HPDE6-E6E7 (cell line): ENCODE measurements at regions not wholly inside any gene's neighbourhood (a gene's known extent, or its start where the extent isn't known, plus 50 kb on each side); places are given as distances from the start of the nearest gene placed in this dataset.

Experiments used
- DNase-seq: peaks from one replicate; pipeline ENCODE4 v3.0.0; 2011; ENCODE audit warnings: missing footprints; ENCODE audit errors: extremely low spot score

DNA sequence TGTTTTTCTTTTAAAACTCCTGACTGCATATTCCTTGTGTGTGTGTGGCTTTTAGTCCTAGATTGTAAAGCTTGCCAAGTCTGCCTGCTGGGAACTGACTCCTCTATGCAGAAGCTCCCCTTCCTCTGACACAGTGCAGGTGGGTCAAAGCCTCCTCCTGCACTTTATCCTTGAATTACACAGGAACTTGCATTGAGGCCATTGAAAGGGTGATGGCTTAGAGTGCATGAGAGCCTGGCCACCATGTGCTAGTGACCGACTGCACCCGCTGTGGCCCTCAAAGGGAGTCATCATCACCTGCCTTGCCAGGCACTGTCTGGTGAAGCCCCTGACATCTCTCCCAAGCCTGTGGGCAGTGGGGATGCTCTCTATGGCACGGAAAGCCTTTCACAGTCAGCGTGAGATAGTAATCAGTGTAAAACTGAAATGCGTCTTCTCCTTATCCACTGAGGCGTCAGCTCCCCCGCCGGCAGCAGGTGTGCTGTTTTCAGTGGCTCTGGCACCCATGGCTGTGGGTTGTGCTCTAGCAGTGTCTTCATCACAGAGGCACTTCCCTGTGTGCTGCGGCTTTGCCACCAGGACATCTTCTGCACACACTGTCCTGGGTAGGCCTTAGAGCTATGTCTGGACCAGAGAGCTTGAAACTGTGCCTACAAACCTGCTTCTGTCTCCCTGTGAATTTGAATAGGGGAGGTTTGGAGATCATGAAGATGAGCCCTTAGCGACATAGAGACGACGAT, 87.9 kb downstream of the THBS2 start:
- no peak for DNase-seq

DNA sequence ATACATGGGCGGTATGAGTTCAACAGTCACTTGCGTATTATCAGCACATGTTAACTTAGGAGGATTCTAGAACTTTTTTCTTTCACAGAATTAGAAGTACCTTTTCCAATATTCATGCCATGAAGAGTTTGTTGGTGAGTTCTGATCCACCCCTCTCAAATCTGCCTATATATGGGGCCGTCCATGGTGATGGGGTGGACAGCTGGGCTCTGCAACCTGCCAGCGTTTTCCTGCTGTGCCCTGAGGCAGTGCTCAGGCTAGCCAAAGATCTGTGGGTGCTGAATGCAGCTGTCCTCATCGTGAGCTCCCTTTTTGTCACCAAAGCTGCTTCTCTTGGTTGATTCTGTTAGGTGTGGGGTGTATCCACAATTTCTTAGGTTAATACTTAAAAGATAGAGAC, 88.7 kb downstream of the THBS2 start:
- DNase-seq, result no peak

DNA sequence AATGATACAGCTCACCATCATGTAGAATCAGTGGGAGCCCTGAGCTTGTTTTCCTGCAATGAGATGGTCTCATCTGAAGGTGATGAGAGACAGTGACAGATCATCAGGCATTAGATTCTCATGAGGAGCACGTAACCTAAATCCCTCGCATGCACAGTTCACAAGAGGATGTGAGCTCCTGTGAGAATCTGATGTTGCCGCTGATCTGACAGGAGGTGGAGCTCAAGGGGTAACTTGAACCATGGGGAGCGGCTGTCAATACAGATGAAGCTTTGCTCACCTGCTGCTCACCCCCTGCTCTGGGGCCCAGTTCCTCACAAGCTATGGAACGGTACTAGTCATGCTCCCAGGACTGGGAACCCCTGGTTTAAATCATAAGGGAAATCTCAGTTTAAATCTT, 89.2 kb downstream of the THBS2 start:
- DNase-seq, result no peak

DNA sequence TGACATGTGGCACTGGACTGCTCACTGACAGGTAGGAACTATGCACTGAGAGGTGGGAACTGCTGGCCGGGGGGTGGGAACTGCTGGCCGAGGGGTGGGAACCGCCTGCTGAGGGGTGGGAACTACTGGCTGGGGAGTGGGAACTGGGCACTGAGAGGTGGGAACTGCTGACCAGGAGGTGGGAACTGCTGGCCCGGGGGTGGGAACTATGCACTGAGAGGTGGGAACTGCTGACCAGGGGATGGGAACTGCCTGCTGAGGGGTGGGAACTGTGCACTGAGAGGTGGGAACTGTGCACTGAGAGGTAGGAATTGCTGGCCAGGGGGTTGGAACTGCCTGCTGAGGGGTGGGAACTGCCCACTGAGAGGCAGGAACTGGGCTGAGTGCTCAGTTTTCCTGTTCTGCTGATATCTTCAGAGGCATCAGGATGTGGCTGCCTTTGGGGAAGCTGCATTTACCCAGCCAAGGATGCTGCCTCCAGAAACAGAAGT, 90.2 kb downstream of the THBS2 start:
- no peak for DNase-seq

DNA sequence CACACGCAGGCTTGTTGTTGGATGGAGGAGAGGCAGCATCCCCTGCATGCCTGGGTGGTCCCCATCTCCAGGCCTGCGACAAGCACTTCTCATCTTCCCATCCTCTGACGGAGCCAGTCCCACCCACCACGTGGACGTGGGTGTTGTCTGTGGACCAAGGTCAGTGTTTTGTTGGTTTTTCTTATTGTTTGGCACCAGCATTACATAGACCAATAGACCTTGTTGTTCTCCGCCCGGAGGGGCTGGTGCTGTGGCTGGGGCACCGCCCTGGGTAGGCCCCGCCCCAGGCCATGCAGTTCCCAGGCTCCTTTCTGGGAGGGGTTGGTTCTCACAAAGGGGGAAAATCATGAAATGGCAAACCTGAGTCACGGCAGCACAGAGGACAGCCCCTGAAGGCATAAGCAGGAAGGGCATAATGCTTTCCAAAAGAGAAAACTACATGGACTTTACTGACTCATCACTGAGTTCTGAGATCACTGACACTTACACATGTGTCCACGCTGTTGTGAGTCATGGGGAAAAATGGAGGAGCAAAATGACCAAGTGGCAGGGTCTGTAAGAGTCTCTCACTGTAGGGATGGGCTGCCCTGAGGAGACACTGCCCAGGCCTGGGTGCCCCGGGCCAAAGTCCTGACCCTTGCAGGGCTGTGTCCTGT, 90.8 kb downstream of the THBS2 start:
- peak; percentile 95 for DNase-seq

DNA sequence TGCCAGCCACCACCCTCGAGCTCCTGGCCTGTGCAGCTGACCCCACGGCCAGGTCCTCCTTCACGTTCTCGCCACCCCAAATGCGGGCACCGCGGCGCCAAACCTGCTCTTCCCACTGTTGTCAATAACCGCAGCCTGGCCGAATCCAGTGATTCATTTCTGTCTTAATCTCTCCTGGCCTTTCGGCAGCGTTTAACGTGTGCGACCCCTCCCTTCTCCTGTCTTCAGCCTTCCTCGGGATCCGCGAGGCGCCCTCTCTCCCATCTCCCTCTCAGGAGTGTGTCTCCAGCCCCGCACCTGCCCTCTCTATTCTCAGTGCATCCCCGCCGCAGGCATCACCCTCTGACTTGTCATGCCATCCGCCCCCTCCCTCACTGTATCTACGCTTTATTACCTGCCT, 91.4 kb downstream of the THBS2 start:
- no peak for DNase-seq

DNA sequence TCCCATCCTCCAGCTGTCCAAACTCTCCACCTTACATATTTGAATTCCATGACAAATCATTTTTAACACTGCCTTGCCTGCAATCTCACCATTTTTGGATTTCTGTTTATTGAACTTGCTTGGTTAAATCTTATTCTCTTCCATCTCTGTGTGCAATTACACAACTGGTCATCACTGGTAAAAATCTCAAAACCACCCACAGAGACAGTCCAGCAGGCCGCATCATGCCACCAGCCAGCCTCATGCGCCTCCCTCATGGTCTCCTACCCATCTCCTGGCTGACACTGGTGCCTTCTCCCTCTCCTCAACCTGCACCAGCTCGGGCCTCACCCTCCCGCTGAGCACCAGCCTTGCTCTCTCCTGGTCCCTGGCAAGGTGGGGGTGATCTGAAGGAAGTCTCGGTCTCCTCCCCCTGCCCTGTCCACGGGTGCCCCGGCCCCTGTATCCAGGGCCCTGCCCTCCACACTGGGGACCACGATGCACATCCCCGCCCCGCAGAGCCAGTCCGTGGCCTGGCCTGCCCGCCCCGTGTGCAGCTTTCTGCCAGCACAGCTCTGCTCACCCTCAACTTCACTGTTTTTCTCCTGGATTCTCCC, 92.0 kb downstream of the THBS2 start:
- DNase-seq, result no peak

DNA sequence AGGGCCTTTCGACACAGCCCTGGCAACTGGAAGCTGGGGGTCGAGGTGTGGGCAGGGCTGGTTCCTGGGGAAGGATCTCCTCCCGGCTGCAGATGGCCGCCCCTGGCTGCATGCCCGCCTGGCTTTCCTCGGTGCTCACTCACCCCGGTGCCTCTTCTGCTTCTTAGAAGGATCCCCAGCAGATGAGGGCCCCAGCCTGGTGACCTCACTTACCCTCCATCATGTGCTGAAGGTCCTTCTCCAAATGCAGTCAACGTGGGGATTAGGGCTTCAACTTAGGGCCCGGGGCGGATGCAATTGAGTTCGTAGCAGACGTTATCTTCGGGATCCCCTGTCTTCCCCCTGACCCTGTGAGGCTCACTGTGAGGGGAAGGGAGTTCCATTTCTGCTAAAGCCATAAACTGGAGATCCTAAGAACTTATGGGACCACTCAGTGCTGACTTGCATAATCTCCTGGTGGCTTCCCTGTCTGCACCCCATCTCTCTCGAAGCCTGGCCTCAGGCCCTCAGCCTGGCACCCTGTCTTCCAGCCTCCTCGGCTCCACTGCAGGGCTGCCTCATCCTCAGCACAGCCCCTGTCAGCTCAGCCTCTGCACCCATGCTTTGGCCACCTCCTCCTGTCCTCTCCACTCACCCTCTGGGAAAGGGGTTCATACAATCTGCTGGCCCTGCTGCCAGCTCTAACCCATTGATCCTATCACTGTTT, 92.6 kb downstream of the THBS2 start:
- no peak for DNase-seq

DNA sequence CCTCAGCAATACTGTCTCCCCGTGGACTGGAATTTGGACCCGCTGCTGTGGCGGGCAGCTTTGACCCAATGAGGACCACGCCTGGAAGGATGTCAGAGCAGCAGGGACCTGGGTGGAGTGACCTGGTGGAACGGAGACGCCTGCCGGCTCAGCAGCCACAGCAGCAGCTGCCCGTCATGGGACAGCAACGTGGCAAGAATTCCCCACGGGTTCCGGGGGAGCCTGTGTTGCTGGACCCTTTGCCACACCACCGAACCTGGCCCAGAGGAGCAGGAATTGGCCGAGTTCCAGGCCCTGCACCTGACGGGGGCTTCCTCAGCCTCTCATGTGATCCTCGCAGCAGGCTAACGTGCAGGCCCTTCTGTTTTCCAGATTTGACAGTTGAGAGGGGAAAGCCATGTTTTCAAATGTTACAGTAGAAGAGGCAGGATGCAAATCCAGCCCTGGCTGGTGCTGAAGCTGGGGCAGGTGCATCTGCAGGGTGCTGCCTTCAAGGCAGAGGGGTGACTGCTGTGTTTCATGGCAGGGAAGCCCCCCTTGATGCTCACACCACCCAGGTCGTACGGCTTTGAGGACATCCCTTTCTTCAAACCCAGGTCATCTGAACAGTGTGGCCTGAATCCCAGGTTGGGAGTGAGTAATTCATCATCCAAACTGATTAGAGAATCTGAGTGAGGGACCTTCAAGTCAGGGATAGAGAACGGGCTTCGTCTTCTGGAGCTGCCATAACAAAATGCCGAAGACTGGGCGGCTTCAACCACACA, 93.4 kb downstream of the THBS2 start:
- DNase-seq, result no peak

DNA sequence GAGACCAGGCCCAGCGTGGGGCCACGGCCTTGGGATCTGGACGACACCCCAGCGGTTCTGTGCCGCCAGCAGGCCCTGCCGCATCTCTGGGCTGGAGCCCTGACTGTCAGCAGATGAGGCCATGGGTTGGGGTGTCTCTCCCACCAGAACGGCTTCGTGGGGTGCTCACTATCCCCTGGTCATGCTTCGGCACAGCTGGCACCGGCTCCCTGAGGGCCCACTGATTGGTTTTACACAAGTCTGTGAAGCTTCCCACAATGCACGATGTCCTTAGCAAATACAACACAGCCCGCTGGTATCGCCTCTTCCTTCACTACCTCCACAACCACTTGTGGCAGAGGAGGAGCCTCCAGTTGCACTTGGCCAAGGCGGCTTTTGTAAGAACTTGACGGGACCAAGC, 94.3 kb downstream of the THBS2 start:
- no peak for DNase-seq

DNA sequence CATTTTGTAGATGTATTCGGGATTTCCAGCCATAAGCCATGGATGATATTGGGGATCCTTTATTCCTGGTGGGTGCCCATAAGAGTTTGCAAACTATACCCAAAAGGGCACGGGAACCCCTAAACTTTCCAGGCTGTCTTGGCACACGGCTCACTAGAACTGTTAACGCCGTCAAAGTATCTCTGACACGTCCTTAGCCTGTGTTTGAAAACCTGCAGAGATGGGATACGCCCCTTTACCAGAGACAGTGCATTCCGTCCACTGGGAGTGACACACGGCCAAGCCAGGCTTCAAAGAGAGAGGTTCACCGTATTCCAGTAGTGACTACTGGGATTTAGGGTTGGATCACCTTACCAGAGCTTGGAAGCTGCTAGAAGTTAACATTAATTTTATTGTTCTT, 95.0 kb downstream of the THBS2 start:
- DNase-seq, result no peak

DNA sequence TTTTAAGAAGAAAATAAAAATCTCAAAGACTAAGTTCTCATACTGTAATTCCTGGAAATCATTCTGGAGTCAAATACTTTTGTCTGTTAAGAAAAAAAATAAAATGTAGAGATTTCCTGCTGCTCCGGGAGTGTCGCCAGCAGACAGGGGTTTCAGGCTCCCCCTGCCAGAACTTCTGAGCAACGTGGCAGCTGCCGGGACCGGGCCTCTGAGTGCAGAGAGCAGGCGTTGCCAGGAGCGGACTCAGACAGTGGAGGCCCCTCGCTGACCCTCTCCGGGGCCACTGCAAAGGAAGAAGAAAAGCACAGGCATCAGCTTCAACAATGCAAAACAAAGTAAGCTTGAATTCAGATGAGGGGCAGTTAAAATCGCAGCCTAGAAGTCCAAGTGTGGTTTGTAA, 95.5 kb downstream of the THBS2 start:
- DNase-seq, result no peak

DNA sequence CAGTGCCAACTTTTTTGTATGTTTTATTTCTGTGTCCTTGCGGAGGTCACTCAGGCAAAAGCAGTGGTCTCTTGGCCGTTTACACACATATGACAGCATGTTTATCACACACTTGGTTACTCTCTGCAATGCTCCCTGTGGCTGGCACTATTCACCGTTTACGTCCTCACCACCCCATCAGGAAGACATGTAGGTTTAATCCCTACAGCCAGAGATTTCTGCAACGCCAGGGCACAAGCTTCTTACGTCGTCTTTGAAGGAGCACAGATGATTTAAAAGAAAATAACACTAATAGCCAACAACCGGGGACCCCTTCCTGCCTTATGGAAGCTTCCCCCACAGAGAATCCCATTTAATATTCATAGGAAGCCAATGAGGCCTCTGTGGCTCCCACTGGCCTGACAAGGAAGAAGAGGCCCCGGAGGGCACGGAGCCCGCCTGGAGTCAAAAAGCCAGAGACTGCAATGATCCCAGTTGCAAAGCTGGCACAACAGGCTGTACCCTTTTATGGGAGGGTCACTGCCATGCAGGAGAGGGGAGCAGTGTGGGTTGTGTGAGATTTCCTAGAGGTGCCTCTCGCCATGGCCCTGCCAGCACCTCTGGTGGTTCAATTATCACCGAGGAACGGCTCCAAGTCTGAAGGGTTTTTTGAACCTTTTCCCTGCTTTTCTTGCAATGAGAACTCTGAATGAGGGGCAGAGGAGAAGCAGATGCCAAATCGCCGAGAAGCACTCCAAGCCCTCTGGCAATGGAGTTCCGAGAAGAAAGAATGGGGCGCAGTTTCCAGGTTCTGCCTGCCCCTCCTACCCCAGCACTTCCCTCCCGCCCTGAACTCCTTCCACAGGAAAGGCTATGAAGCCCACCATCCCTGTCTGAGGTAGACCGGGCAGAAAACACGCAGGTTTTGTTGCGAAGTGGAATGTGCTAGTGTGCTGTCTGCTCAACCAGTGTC, 96.2 kb downstream of the THBS2 start:
- DNase-seq, result no peak

DNA sequence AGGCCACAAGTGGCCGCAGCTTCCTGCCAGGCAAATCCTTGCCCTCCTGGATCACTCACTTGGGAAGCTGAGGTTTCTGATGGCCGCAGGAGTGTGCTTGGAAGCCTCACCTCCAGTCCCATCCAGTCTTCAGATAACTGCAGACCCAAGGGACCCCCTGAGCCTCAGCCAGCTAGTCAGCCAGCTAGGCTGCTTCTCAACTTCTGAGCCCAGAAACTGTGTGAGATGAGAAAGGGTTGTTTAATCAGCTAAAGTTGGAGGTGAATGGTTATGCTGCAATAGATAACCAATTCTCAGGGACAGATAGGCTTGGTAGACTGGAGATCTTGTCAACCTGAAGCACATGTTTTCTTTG, 96.9 kb downstream of the THBS2 start:
- DNase-seq, result no peak

DNA sequence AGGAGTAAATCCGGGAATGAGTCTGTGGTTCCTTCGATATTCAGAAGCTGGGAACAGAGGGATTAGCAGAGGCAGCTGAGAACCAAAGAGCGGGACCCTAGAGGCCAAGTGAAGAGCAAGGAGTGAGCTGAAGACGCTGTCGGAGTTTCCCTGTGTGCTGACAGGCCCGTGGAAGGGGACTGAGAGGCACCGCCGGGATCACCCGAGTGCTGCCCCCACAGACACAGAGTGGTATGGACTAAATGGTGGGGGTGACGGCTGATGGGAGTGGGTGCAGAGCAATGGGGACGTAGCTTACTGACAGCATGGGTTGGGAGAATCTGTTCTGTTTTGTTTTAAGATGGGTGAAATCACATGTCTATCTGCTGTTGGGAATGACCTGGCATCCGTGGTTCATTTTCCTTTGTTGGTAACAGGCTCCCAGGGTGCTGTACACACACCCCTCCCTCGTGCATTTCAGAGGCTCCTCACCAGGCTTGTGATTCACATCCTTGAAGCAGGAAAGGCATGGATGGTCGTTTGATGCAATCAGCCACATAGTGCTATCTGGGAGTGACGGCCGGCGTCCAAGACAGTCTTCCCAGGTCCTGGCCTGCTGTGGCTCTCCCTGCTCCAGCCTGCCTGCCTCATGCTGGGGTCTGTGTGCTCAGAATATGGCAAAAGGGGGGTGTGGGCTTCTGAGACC, 97.4 kb downstream of the THBS2 start:
- DNase-seq, result no peak

DNA sequence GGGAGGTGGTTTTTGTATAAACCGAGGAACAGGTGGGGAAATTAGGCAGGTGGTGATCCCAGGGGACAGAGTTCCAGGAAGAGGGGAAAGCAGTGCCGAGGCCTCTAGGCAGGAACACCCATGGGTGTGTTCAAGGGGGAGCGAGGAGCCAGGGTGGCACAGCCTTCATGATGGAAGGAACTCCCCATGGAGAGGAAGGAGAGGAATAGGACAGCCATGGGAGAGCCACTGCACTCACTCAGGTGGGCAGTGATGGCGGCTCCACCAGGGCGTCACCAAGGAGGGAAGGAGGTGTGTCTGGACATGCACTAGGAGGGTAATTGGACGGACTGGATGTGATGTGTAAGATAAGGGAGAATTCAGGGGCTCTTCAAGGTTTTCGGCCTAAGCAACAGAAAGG, 98.2 kb downstream of the THBS2 start:
- no peak for DNase-seq

DNA sequence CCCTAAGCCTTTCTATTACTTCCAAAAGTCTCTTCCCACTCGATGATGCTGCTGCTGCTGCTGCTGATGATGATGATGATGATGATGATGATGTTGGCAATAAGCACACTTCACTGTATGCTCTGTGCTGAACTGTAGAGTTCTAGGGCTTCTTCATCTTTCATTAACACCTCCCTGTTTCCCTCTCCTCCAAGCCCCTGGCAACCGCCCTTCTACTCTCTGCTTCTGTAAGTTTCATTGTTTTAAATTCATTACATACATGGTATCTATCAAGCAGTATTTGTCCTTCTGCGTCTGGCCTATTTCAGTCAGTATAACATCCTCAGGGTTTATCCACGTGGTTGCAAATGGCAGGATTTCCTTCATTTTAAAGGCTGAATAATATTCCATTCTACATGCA, 100.2 kb downstream of the THBS2 start:
- no peak for DNase-seq

DNA sequence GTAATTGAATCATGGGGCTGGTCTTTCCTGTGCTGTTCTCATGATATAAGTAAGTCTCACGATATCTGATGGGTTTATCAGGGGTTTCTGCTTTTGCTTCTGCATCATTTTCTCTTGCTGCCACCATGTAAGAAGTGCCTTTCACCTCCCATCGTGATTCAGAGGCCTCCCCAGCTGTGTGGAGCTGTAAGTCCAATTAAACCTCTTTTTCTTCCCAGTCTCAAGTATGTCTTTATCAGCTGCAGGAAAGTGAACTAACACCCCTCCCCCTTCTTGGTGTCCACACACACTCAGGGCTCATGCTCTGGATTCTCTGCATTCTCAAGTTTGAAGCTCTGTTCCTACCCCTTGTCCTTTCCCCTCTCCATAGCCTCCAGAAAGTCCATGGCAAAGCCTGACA, 107.1 kb downstream of the THBS2 start:
- no peak for DNase-seq

DNA sequence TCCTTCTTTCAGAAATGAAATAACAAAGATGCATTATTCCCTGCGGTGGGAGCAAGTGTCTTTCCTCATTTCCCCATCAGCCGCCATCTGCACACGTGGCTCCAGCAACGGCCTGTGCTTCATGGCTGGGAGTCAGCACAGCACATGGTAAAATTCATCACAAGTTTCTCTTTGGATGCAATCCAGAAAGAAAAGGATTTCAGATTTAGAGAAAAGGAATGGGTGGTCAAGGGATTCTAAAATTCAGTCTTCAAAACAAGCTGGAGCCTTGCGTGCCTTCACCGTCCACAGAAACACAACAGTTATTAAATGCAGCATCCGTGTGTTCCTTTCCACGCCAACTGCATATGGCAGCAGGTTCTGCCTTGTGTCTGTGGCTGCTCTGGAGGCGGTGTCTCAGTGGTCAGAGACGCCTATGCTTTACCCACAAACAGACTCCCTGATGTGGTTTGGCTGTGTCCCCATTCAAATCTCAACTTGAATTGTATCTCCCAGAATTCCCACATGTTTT, 107.6 kb downstream of the THBS2 start:
- no peak for DNase-seq

DNA sequence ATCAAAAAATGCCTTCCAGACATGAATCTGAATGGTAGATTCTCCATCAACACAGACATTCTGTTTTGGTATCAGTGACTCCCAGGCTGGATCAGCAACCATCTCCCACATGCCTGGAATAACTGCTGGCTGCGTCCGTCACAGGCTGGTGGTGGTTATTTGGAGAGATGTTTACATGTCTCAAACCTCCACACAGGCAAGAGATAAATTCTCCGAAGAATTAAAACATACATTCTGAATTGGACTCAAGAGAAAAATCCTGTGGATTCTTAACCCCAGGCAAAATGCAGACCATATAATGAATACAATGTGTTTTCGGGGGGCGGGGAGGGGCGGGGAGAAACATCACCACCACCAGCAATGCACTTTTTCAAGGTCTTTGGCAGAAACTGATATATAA, 108.2 kb downstream of the THBS2 start:
- DNase-seq, result no peak
